HepG2 (cell line): ENCODE measurements at regions not wholly inside any gene's neighbourhood (a gene's known extent, or its start where the extent isn't known, plus 50 kb on each side); places are given as distances from the start of the nearest gene placed in this dataset.

Experiments
- ATAC-seq: fragments of 200-7000 bp; cut with Tn5 transposase; 3 replicates; pipeline ENCODE4 v1.9.1; 2020; ENCODE audit warnings: mild to moderate bottlenecking, moderate library complexity
- BruUV-seq: library from RNA; stranded (reverse); fragments of 400-500 nt; replicated peaks from 2 replicates; lab custom pipeline; 2021; lab: Mats Ljungman, UMichigan
- CTCF ChIA-PET: fragments of 300-600 bp; formaldehyde crosslinking; extraction: SDS; loops from one replicate; lab custom pipeline; 2021; ENCODE audit warnings: low total read pairs, inconsistent platforms, low intra/inter-chr PET ratio; lab: Yijun Ruan, JAX
- POLR2A ChIA-PET: fragments of 350-600 bp; sonication (Branson Sonifier 250); formaldehyde crosslinking; loops from one replicate; lab custom pipeline; 2020; ENCODE audit warnings: antibody characterized with exemption, inconsistent platforms; lab: Yijun Ruan, JAX
- DNase-seq: peaks from one replicate; pipeline ENCODE4 v3.0.0-alpha.2; 2015; ENCODE audit warnings: low spot score
- FAIRE-seq: peaks from 3 replicates; lab custom pipeline; 2011; peaks lifted over from hg19 to GRCh38; lab: Jason Lieb, UNC
- H2AFZ ChIP-seq: one replicate; pipeline ENCODE4 v1.6.1; 2011; ENCODE audit warnings: low read length, inconsistent platforms
- H3K27ac ChIP-seq: fragments of 300-600 bp; 3 replicates; pipeline ENCODE4 v1.8.0; 2011; ENCODE audit warnings: mixed run types, mild to moderate bottlenecking, mixed read lengths, low read length, inconsistent platforms; ENCODE audit not compliant: insufficient read depth; ENCODE audit errors: extremely low read length
- H3K27me3 ChIP-seq, 2 experiments: fragments of 200-600 bp in 1 of 2; 2 replicates in 1 of 2; 3 replicates in 1 of 2; pipeline versions ENCODE4 v1.6.0 to v1.8.0; 2011; ENCODE audit warnings: low read length in 2 of 2, mild to moderate bottlenecking in 2 of 2, moderate library complexity in 2 of 2, inconsistent platforms in 1 of 2; ENCODE audit not compliant: insufficient read depth in 2 of 2, control insufficient read depth in 1 of 2
- H3K36me3 ChIP-seq, 2 experiments: fragments of 200-600 bp in 1 of 2; replicated peaks in 1 of 2; 2 replicates in 1 of 2; 3 replicates in 1 of 2; pipeline versions ENCODE4 v1.5.1 to v1.8.0; 2011; ENCODE audit warnings: low read length in 2 of 2, inconsistent platforms in 1 of 2; ENCODE audit not compliant: insufficient read depth in 2 of 2, control insufficient read depth in 1 of 2
- H3K4me1 ChIP-seq: 2 replicates; pipeline ENCODE4 v1.5.1; 2012; ENCODE audit warnings: low read length, inconsistent platforms; ENCODE audit not compliant: insufficient read depth
- H3K4me2 ChIP-seq: 2 replicates; pipeline ENCODE4 v1.6.0; 2011; ENCODE audit warnings: low read depth, low read length, inconsistent platforms
- H3K4me3 ChIP-seq, 3 experiments: fragments of 200-600 bp in 1 of 3; sonication (generic), shearing (Covaris generic) in 1 of 3; replicated peaks in 1 of 3; 2 replicates each; pipeline ENCODE4 v1.5.1; 2011 to 2016; ENCODE audit warnings: low read length in 3 of 3, inconsistent platforms in 2 of 3, low read depth in 2 of 3, mild to moderate bottlenecking in 2 of 3, control low read depth in 1 of 3, mixed read lengths in 1 of 3; ENCODE audit not compliant: insufficient read depth in 1 of 3
- H3K79me2 ChIP-seq: one replicate; pipeline ENCODE4 v1.6.1; 2011; ENCODE audit warnings: low read length, inconsistent platforms; ENCODE audit not compliant: insufficient read depth
- H3K9ac ChIP-seq: 2 replicates; pipeline ENCODE4 v1.6.0; 2011; ENCODE audit warnings: mild to moderate bottlenecking, low read depth, low read length, inconsistent platforms; ENCODE audit not compliant: insufficient read depth
- H3K9me3 ChIP-seq: 2 replicates; pipeline ENCODE4 v1.5.1; 2012; ENCODE audit warnings: mild to moderate bottlenecking, low read length
- H4K20me1 ChIP-seq: 2 replicates; pipeline ENCODE4 v1.6.0; 2011; ENCODE audit warnings: inconsistent platforms, mild to moderate bottlenecking, low read length, moderate library complexity; ENCODE audit not compliant: insufficient read depth
- CCAR2 ChIP-seq: fragments of 200-400 bp; formaldehyde crosslinking; optimal IDR thresholded peaks from 2 replicates; pipeline ENCODE3; 2018; ENCODE audit warnings: low read depth, mild to moderate bottlenecking, low read length, moderate library complexity
- PLRG1 ChIP-seq: fragments of 450-650 bp; conservative IDR thresholded peaks from 2 replicates; pipeline ENCODE4 v1.6.1; 2016
- TAF1 ChIP-seq: sonication (generic); formaldehyde crosslinking; IDR thresholded peaks from 2 replicates; pipeline ENCODE4 v1.4.0; 2020; ENCODE audit warnings: missing genetic modification reagents
- ZFP37 ChIP-seq: sonication (generic); formaldehyde crosslinking; IDR thresholded peaks from 2 replicates; pipeline ENCODE4 v1.4.0; 2020; ENCODE audit warnings: missing genetic modification reagents, borderline replicate concordance
- ZNF644 ChIP-seq: IDR thresholded peaks from 2 replicates; pipeline ENCODE4 v1.6.1; 2016; ENCODE audit warnings: low read depth
- ZNF891 ChIP-seq: sonication (generic); formaldehyde crosslinking; IDR thresholded peaks from 2 replicates; pipeline ENCODE4 v1.5.0; 2020; ENCODE audit warnings: mild to moderate bottlenecking, missing genetic modification reagents
- ZSCAN30 ChIP-seq: sonication (generic); formaldehyde crosslinking; IDR thresholded peaks from 2 replicates; pipeline ENCODE4 v1.5.0; 2020; ENCODE audit warnings: mild to moderate bottlenecking, missing genetic modification reagents
- WGBS: methylation state at CpG from one replicate; pipeline ENCODE4 v1.1.6; 2017; ENCODE audit warnings: low lambda C conversion rate; 5-methylcytosine and 5-hydroxymethylcytosine counted together
- in situ Hi-C: cut with HindIII; loops from 2 replicates; pipeline ENCODE4 v1.10.0; 2017; ENCODE audit warnings: low pct_unique_long_range_greater_than_20kb; ENCODE audit not compliant: extremely low pct_ligation_motif_present
- intact Hi-C: fragments of 100-400 bp; cut with micrococcal nuclease; formaldehyde crosslinking; loops from one replicate; pipeline ENCODE4 v1.10.0; 2022; ENCODE audit not compliant: unreplicated experiment
- TF ChIP-seq, protein P1 (sequence below): sonication (generic); formaldehyde crosslinking; IDR thresholded peaks from 2 replicates; pipeline ENCODE4 v1.5.0; 2020; ENCODE audit warnings: missing genetic modification reagents
- TF ChIP-seq, protein P2 (sequence below): IDR thresholded peaks from 2 replicates; pipeline ENCODE4 v1.6.1; 2016; ENCODE audit warnings: missing compliant biosample characterization, missing genetic modification reagents, borderline replicate concordance
- TF ChIP-seq, protein P3 (sequence below): sonication (generic); formaldehyde crosslinking; IDR thresholded peaks from 2 replicates; pipeline ENCODE4 v1.4.0; 2020; ENCODE audit warnings: mild to moderate bottlenecking, missing genetic modification reagents

DNA sequence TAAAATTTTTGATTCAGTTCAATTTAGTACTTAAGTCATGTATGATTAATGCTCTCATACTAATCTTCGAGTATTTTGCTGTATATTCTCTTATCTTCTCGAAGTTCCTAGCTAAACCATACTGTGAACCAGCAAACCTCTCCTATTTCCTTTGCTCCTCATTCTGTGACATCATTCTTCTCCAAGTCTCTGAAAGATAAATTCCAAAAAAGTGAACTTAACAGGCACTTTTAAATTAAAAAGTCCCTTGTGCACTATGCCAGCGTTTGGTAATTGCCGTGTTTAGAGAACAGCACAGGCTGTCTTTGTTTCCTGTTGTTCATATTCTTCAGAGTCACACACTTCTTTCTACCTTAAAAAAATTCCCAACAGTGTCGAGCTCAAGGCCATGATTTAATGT lies 188.4 kb upstream of the PHACTR1 start:
- no peak overlapping the region for H2AFZ ChIP-seq
- H3K79me2 ChIP-seq: no peaks in the 10 kb centered on the region
- H3K9ac ChIP-seq: no peak overlapping the region
- in situ Hi-C loops: no loop called here
- H3K9me3 ChIP-seq: no peaks in the 10 kb centered on the region
- ChIA-PET CTCF (no interaction called here), POLR2A (no interaction called here)
- H3K4me2 ChIP-seq: no peak overlapping the region
- no peaks in the 10 kb centered on the region for H3K4me1 ChIP-seq
- WGBS: 18% methylated on average over 5 of the region's 5 CpGs
- intact Hi-C loops: no loop called here
- H4K20me1 ChIP-seq: no peaks in the 10 kb centered on the region
- FAIRE-seq: no peak
- H3K36me3 ChIP-seq: no peaks in the 10 kb centered on the region
- ATAC-seq: no peak
- no peak overlapping the region for H3K27ac ChIP-seq
- BruUV-seq: no TSS peak
- H3K4me3 ChIP-seq: no peak overlapping the region
- DNase-seq: no peak
- TF ChIP-seq ZFP37 (CRISPR knock-in tag) (no peak), ZNF891 (CRISPR knock-in tag) (no peak)
- no peaks in the 10 kb centered on the region; a peak in 2 of 5 replicates for H3K27me3 ChIP-seq

DNA sequence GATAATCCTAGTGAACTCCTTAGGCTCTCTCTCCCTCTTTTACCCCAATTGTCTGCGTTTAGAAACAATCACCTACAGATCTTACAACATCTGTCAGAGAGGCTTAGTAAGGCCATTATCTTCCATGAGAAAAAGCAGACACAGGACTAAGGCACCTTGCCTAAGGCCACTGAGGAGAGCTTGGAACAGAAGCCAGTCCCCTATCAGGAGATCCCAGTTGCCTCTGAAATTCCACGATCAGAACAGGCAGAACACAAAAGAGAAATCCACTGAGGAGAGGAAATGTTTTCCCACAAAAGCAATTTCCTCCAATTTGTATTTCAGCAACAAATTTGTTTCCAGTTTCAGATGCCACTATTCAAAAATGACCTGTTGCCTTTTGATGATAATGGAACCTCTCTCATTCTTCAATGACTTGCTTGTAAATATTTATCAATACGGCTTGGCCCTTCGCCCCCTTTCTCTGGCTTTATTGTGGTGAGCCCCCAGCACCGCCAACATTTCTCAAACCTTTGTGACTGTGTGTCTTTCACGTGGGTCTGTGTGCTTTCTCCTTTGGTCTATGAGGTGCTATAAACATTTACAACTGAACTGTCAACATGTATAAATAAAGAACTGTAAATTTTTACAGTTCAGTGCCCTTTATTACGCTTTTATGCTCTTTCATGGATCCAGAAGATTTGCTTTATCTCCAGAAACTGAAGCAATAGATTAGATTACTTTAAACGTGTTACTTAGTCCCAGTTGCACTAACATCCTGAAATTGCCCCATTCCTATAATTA lies 187.8 kb upstream of the PHACTR1 start:
- H3K4me2 ChIP-seq: no peak overlapping the region
- CTCF ChIA-PET: no interaction called here

More for the DNA sequence above, 187.8 kb upstream of the PHACTR1 start:
- BruUV-seq: no TSS peak
- FAIRE-seq (no peak), ATAC-seq (no peak), DNase-seq (no peak)
- Histone ChIP-seq H3K27ac (no peak overlapping the region), H3K36me3 (no peaks in the 10 kb centered on the region), H3K9ac (no peak overlapping the region), H3K4me1 (no peaks in the 10 kb centered on the region), H2AFZ (no peak overlapping the region), H3K4me3 (no peak overlapping the region), H3K27me3 (no peaks in the 10 kb centered on the region; a peak in 2 of 5 replicates), H4K20me1 (no peaks in the 10 kb centered on the region), H3K79me2 (no peaks in the 10 kb centered on the region), H3K9me3 (no peaks in the 10 kb centered on the region)
- POLR2A ChIA-PET: no interaction called here
- no peak for TF ChIP-seq ZSCAN30 (CRISPR knock-in tag)
- TF ChIP-seq, protein P1, sequence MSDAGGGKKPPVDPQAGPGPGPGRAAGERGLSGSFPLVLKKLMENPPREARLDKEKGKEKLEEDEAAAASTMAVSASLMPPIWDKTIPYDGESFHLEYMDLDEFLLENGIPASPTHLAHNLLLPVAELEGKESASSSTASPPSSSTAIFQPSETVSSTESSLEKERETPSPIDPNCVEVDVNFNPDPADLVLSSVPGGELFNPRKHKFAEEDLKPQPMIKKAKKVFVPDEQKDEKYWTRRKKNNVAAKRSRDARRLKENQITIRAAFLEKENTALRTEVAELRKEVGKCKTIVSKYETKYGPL (CRISPR knock-in tag): no peak
- no peak for TF ChIP-seq TAF1
- TF ChIP-seq CCAR2: no peak
- TF ChIP-seq, protein P2, sequence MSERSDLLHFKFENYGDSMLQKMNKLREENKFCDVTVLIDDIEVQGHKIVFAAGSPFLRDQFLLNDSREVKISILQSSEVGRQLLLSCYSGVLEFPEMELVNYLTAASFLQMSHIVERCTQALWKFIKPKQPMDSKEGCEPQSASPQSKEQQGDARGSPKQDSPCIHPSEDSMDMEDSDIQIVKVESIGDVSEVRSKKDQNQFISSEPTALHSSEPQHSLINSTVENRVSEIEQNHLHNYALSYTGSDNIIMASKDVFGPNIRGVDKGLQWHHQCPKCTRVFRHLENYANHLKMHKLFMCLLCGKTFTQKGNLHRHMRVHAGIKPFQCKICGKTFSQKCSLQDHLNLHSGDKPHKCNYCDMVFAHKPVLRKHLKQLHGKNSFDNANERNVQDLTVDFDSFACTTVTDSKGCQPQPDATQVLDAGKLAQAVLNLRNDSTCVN (CRISPR knock-in tag): no peak
- TF ChIP-seq, protein P3, sequence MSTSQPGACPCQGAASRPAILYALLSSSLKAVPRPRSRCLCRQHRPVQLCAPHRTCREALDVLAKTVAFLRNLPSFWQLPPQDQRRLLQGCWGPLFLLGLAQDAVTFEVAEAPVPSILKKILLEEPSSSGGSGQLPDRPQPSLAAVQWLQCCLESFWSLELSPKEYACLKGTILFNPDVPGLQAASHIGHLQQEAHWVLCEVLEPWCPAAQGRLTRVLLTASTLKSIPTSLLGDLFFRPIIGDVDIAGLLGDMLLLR (CRISPR knock-in tag): no peak
- TF ChIP-seq PLRG1: no peak
- TF ChIP-seq ZNF644 (CRISPR knock-in tag): no peak
- 5% methylated on average over 8 of the region's 8 CpGs for WGBS
- intact Hi-C loops: no loop called here
- in situ Hi-C loops: no loop called here
